Transverse colon (tissue), 1 donor: ENCODE measurements at regions not wholly inside any gene's neighbourhood (a gene's known extent, or its start where the extent isn't known, plus 50 kb on each side); places are given as distances from the start of the nearest gene placed in this dataset.

ENCODE experiments used
- EP300 ChIP-seq: sonication (generic); formaldehyde crosslinking; IDR thresholded peaks from one replicate; pipeline ENCODE4 v1.6.1; 2017; ENCODE audit warnings: antibody characterized with exemption, low read depth
- POLR2A ChIP-seq: fragments of 450-650 bp; IDR thresholded peaks from one replicate; pipeline ENCODE4 v1.6.1; 2016; ENCODE audit warnings: antibody characterized with exemption, mild to moderate bottlenecking, moderate library complexity

GRCh38 chr5:142384014-142384413 lies 59.2 kb upstream of the SPRY4 start:
- TF ChIP-seq POLR2A: no peak
- no peak for TF ChIP-seq EP300
